Loucy (cell line): ENCODE measurements at regions not wholly inside any gene's neighbourhood (a gene's known extent, or its start where the extent isn't known, plus 50 kb on each side); places are given as distances from the start of the nearest gene placed in this dataset.

Experiments used
- H2AFZ ChIP-seq: fragments of 200-600 bp; sonication (generic); 2 replicates; pipeline ENCODE4 v1.6.0; 2016; ENCODE audit warnings: antibody characterized with exemption, mild to moderate bottlenecking, low read length, moderate library complexity
- H3F3A ChIP-seq: fragments of 200-600 bp; 2 replicates; pipeline ENCODE4 v1.6.0; 2016; ENCODE audit warnings: antibody characterized with exemption, low read depth, mild to moderate bottlenecking
- H3K27me3 ChIP-seq: fragments of 200-600 bp; sonication (generic); 2 replicates; pipeline ENCODE4 v1.6.1; 2014; ENCODE audit warnings: low read length, mild to moderate bottlenecking; ENCODE audit not compliant: insufficient read depth, poor library complexity, severe bottlenecking
- H3K36me3 ChIP-seq: fragments of 200-600 bp; sonication (generic); 2 replicates; pipeline ENCODE4 v1.6.1; 2016; ENCODE audit warnings: low read length; ENCODE audit not compliant: insufficient read depth
- H3K4me1 ChIP-seq: fragments of 200-600 bp; sonication (generic); 2 replicates; pipeline ENCODE4 v1.5.1; 2014; ENCODE audit warnings: low read length, mild to moderate bottlenecking; ENCODE audit not compliant: insufficient read depth, poor library complexity, severe bottlenecking
- H3K4me2 ChIP-seq: fragments of 200-600 bp; sonication (generic); 2 replicates; pipeline ENCODE4 v1.6.0; 2014; ENCODE audit warnings: antibody characterized with exemption, low read length, low read depth, mild to moderate bottlenecking; ENCODE audit not compliant: poor library complexity, severe bottlenecking
- H3K4me3 ChIP-seq: fragments of 200-600 bp; sonication (generic); 2 replicates; pipeline ENCODE4 v1.5.1; 2014; ENCODE audit warnings: low read length, mild to moderate bottlenecking, mixed read lengths; ENCODE audit not compliant: poor library complexity, severe bottlenecking
- H3K79me2 ChIP-seq: fragments of 200-600 bp; sonication (generic); 2 replicates; pipeline ENCODE4 v1.6.1; 2014; ENCODE audit warnings: low read length; ENCODE audit not compliant: insufficient read depth
- H3K9ac ChIP-seq: fragments of 200-600 bp; sonication (generic); 2 replicates; pipeline ENCODE4 v1.6.0; 2014; ENCODE audit warnings: mild to moderate bottlenecking, low read depth, low read length, moderate library complexity; ENCODE audit not compliant: poor library complexity, severe bottlenecking
- H3K9me2 ChIP-seq: fragments of 200-600 bp; sonication (generic); replicated peaks from 2 replicates; pipeline ENCODE4 v1.6.1; 2016; ENCODE audit warnings: low read depth, low read length, mixed read lengths
- H3K9me3 ChIP-seq: fragments of 200-600 bp; sonication (generic); 2 replicates; pipeline ENCODE4 v1.6.1; 2014; ENCODE audit warnings: mild to moderate bottlenecking, antibody characterized with exemption, low read length, low read depth; ENCODE audit not compliant: insufficient read depth
- H4K20me1 ChIP-seq: fragments of 200-600 bp; sonication (generic); 2 replicates; pipeline ENCODE4 v1.6.0; 2014; ENCODE audit warnings: antibody characterized with exemption, low read length, mild to moderate bottlenecking; ENCODE audit not compliant: insufficient read depth, poor library complexity, severe bottlenecking
- CTCF ChIP-seq: fragments of 200-600 bp; sonication (generic); conservative IDR thresholded peaks from 2 replicates; pipeline ENCODE4 v1.5.1; 2014; ENCODE audit warnings: mild to moderate bottlenecking, antibody characterized with exemption, low read length
- EZH2phosphoT487 ChIP-seq: fragments of 200-600 bp; IDR thresholded peaks from 2 replicates; pipeline ENCODE4 v1.6.1; 2018; ENCODE audit warnings: antibody characterized with exemption, mild to moderate bottlenecking, moderate library complexity, borderline replicate concordance

GRCh38 chr6:100117680-100118079, 123.7 kb upstream of the MCHR2 start:
- Histone ChIP-seq H3K36me3 (no peaks in the 10 kb centered on the region), H3K9ac (no peak overlapping the region), H2AFZ (peak overlapping the region; percentile 49; the same call in 1 of the 2 replicates), H3K4me2 (no peak overlapping the region), H3K4me1 (peaks cover 36% of the 10 kb centered on the region), H3F3A (no peaks in the 10 kb centered on the region), H4K20me1 (no peaks in the 10 kb centered on the region), H3K4me3 (no peak overlapping the region), H3K79me2 (no peaks in the 10 kb centered on the region), H3K27me3 (no peaks in the 10 kb centered on the region), H3K9me2 (no peaks in the 10 kb centered on the region), H3K9me3 (no peaks in the 10 kb centered on the region)
- TF ChIP-seq EZH2phosphoT487: no peak
- no peak for TF ChIP-seq CTCF

- H2AFZ ChIP-seq: peak overlapping the region; percentile 49
- TF ChIP-seq CTCF (peak; percentile 94), EZH2phosphoT487 (no peak)
- peak overlapping the region; percentile 21 for H3K9ac ChIP-seq
- no peaks in the 10 kb centered on the region for H4K20me1 ChIP-seq
- peaks cover 28% of the 10 kb centered on the region for H3K4me1 ChIP-seq
- no peak overlapping the region for H3K4me2 ChIP-seq
- no peaks in the 10 kb centered on the region for H3K27me3 ChIP-seq
- H3K4me3 ChIP-seq: no peak overlapping the region
- H3F3A ChIP-seq: no peaks in the 10 kb centered on the region
- no peaks in the 10 kb centered on the region for H3K36me3 ChIP-seq
- H3K79me2 ChIP-seq: no peaks in the 10 kb centered on the region
- no peaks in the 10 kb centered on the region for H3K9me3 ChIP-seq
- H3K9me2 ChIP-seq: no peaks in the 10 kb centered on the region
Observed at GRCh38 chr6:100116411-100117194, 122.6 kb upstream of the MCHR2 start.

GRCh38 chr6:100115407-100116101, 121.5 kb upstream of the MCHR2 start:
- no peaks in the 10 kb centered on the region for H3K9me2 ChIP-seq
- 0 out of 2 replicates have a peak overlapping the region, but pooled peaks have one; percentile 13 for H2AFZ ChIP-seq
- H3K36me3 ChIP-seq: no peaks in the 10 kb centered on the region
- no peaks in the 10 kb centered on the region for H3F3A ChIP-seq
- H3K9me3 ChIP-seq: no peaks in the 10 kb centered on the region
- no peaks in the 10 kb centered on the region for H4K20me1 ChIP-seq
- peaks cover 17% of the 10 kb centered on the region for H3K4me1 ChIP-seq
- H3K79me2 ChIP-seq: no peaks in the 10 kb centered on the region
- no peak overlapping the region for H3K4me2 ChIP-seq
- no peak overlapping the region for H3K9ac ChIP-seq
- H3K27me3 ChIP-seq: no peaks in the 10 kb centered on the region
- TF ChIP-seq EZH2phosphoT487 (no peak), CTCF (no peak)
- H3K4me3 ChIP-seq: no peak overlapping the region
